ENCODE measurements at regions not wholly inside any gene's neighbourhood (a gene's known extent, or its start where the extent isn't known, plus 50 kb on each side); places are given as distances from the start of the nearest gene placed in this dataset.

GRCh38 chr3:159879598-159879997, 109.0 kb upstream of the IL12A start:
- Histone ChIP-seq H3K36me3 (ENCODE audit: control insufficient read depth in 1 of 2, insufficient read depth in 2 of 2, low read length in 2 of 2) (no peaks in the 10 kb centered on the region), H2AFZ (ENCODE audit: low read depth, low read length, poor library complexity, severe bottlenecking) (no peak overlapping the region), H3K27ac (ENCODE audit: low read depth, low read length) (no peak overlapping the region), H3K4me3 (replicated peaks in 1 of 2; ENCODE audit: low read depth in 1 of 2, low read length in 2 of 2) (no peak overlapping the region), H3K9me3 (ENCODE audit: control insufficient read depth in 1 of 2, insufficient read depth in 1 of 2, low read depth in 1 of 2, low read length in 2 of 2) (no peaks in the 10 kb centered on the region), H3K4me2 (ENCODE audit: low read length) (no peak overlapping the region), H3K9me2 (ENCODE audit: insufficient read depth) (no peaks in the 10 kb centered on the region), H4K20me1 (ENCODE audit: insufficient read depth) (no peaks in the 10 kb centered on the region), H3K4me1 (ENCODE audit: control insufficient read depth in 1 of 2, insufficient read depth in 2 of 2, low read length in 2 of 2) (peaks cover 4 to 20% of the 10 kb centered on the region in 2 experiments; a peak in 3 of 4 replicates), H3K9ac (ENCODE audit: low read length) (no peak overlapping the region), H3K27me3 (ENCODE audit: insufficient read depth, low read length) (no peaks in the 10 kb centered on the region), H3K79me2 (ENCODE audit: insufficient read depth, low read length) (no peaks in the 10 kb centered on the region)
- ATAC-seq (no peak), DNase-seq (ENCODE audit: low read depth, low spot score) (no peak)
- RAD21 ChIA-PET (ENCODE audit: low non-redundant PET in 1 of 2, low total read pairs in 2 of 2, uncharacterized antibody in 2 of 2, unreplicated experiment in 2 of 2), result no interaction called here
- POLR2A ChIA-PET, result no interaction called here
- intact Hi-C loops (cut with micrococcal nuclease), result no loop called here
- no peak for TF ChIP-seq CEBPB (IDR thresholded peaks at IDR 0.05; ENCODE audit: low read depth)
- TF ChIP-seq SRF (IDR thresholded peaks at IDR 0.05; ENCODE audit: low read depth), result no peak
- no peak for TF ChIP-seq CBX3 (IDR thresholded peaks at IDR 0.05; ENCODE audit: low read depth)
- no peak for TF ChIP-seq YY1 (IDR thresholded peaks at IDR 0.05; ENCODE audit: extremely low read depth, insufficient replicate concordance, low read depth, low read length)
- TF ChIP-seq, protein P1, sequence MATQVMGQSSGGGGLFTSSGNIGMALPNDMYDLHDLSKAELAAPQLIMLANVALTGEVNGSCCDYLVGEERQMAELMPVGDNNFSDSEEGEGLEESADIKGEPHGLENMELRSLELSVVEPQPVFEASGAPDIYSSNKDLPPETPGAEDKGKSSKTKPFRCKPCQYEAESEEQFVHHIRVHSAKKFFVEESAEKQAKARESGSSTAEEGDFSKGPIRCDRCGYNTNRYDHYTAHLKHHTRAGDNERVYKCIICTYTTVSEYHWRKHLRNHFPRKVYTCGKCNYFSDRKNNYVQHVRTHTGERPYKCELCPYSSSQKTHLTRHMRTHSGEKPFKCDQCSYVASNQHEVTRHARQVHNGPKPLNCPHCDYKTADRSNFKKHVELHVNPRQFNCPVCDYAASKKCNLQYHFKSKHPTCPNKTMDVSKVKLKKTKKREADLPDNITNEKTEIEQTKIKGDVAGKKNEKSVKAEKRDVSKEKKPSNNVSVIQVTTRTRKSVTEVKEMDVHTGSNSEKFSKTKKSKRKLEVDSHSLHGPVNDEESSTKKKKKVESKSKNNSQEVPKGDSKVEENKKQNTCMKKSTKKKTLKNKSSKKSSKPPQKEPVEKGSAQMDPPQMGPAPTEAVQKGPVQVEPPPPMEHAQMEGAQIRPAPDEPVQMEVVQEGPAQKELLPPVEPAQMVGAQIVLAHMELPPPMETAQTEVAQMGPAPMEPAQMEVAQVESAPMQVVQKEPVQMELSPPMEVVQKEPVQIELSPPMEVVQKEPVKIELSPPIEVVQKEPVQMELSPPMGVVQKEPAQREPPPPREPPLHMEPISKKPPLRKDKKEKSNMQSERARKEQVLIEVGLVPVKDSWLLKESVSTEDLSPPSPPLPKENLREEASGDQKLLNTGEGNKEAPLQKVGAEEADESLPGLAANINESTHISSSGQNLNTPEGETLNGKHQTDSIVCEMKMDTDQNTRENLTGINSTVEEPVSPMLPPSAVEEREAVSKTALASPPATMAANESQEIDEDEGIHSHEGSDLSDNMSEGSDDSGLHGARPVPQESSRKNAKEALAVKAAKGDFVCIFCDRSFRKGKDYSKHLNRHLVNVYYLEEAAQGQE (IDR thresholded peaks at IDR 0.05; ENCODE audit: low read depth), result no peak
- no peak for TF ChIP-seq POLR2A (IDR thresholded peaks at IDR 0.05; ENCODE audit: borderline replicate concordance, extremely low read depth, insufficient read depth, insufficient read length)
- TF ChIP-seq ELF1 (IDR thresholded peaks at IDR 0.05; ENCODE audit: borderline replicate concordance, low read depth), result no peak
- TF ChIP-seq JUND (IDR thresholded peaks at IDR 0.05), result no peak
- no peak for TF ChIP-seq CTCF (IDR thresholded peaks at IDR 0.05 in 2 of 3, conservative IDR thresholded peaks at IDR 0.05 in 1 of 3; ENCODE audit: borderline replicate concordance in 1 of 3, insufficient read depth in 1 of 3, low read depth in 2 of 3, low read length in 2 of 3)
- no peak for TF ChIP-seq POLR2AphosphoS5 (IDR thresholded peaks at IDR 0.05; ENCODE audit: low read depth, low read length)
- no peak for TF ChIP-seq ZBTB33 (IDR thresholded peaks at IDR 0.05; ENCODE audit: extremely low read depth, insufficient replicate concordance, low read length)
- TF ChIP-seq EZH2phosphoT487 (IDR thresholded peaks at IDR 0.05; ENCODE audit: borderline replicate concordance), result no peak
- TF ChIP-seq TCF7L2 (IDR thresholded peaks at IDR 0.05; ENCODE audit: borderline replicate concordance, extremely low read depth, insufficient read depth, insufficient read length), result no peak
- CTCF ChIA-PET, result no interaction called here
- BruUV-seq (replicated peaks), result no TSS peak

Measured in HCT116 (cell line).